ENCODE measurements at regions not wholly inside any gene's neighbourhood (a gene's known extent, or its start where the extent isn't known, plus 50 kb on each side); places are given as distances from the start of the nearest gene placed in this dataset.

GRCh38 chr5:57764479-57765089 is 282.0 kb upstream of the ACTBL2 start:
- TF ChIP-seq, protein P1, sequence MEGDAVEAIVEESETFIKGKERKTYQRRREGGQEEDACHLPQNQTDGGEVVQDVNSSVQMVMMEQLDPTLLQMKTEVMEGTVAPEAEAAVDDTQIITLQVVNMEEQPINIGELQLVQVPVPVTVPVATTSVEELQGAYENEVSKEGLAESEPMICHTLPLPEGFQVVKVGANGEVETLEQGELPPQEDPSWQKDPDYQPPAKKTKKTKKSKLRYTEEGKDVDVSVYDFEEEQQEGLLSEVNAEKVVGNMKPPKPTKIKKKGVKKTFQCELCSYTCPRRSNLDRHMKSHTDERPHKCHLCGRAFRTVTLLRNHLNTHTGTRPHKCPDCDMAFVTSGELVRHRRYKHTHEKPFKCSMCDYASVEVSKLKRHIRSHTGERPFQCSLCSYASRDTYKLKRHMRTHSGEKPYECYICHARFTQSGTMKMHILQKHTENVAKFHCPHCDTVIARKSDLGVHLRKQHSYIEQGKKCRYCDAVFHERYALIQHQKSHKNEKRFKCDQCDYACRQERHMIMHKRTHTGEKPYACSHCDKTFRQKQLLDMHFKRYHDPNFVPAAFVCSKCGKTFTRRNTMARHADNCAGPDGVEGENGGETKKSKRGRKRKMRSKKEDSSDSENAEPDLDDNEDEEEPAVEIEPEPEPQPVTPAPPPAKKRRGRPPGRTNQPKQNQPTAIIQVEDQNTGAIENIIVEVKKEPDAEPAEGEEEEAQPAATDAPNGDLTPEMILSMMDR (IDR thresholded peaks at IDR 0.05): no peak
- TF ChIP-seq POLR2A (IDR thresholded peaks at IDR 0.05) (no peak), EP300 (IDR thresholded peaks at IDR 0.05) (no peak)

Measured in ovary (tissue), 3 donors.